Ovary (tissue), 3 donors: ENCODE measurements at regions not wholly inside any gene's neighbourhood (a gene's known extent, or its start where the extent isn't known, plus 50 kb on each side); places are given as distances from the start of the nearest gene placed in this dataset.

Experiments
- CTCF ChIP-seq, 3 donors: fragments of 450-650 bp in 2 of 3; fragments of 200-600 bp in 1 of 3; IDR thresholded peaks; one replicate each; pipeline versions ENCODE4 v1.5.1 to v1.8.0; 2016 to 2022; ENCODE audit warnings: antibody characterized with exemption in 3 of 3, mild to moderate bottlenecking in 1 of 3
- EP300 ChIP-seq: sonication (generic); formaldehyde crosslinking; IDR thresholded peaks from one replicate; pipeline ENCODE4 v1.6.1; 2017; ENCODE audit warnings: antibody characterized with exemption
- POLR2A ChIP-seq: fragments of 450-650 bp; IDR thresholded peaks from one replicate; pipeline ENCODE4 v1.6.1; 2017; ENCODE audit warnings: antibody characterized with exemption, mild to moderate bottlenecking, moderate library complexity
- donor health status: DM: no; HTN: no; CAD: no.

GRCh38 chr3:162641317-162641716 lies 1144.7 kb downstream of the OTOL1 start:
- TF ChIP-seq POLR2A (no peak), CTCF (IDR thresholded peaks at IDR 0.05) (no peak), EP300 (no peak)
